GM23248 (cell line): ENCODE measurements at regions not wholly inside any gene's neighbourhood (a gene's known extent, or its start where the extent isn't known, plus 50 kb on each side); places are given as distances from the start of the nearest gene placed in this dataset.

Experiments used
- EZH2 ChIP-seq: fragments of 200-600 bp; sonication (generic); IDR thresholded peaks from 2 replicates; pipeline ENCODE4 v1.6.1; 2018; ENCODE audit warnings: antibody characterized with exemption, mild to moderate bottlenecking; ENCODE audit not compliant: insufficient read depth, poor library complexity, severe bottlenecking
- EZH2phosphoT487 ChIP-seq: fragments of 200-600 bp; sonication (generic); IDR thresholded peaks from 2 replicates; pipeline ENCODE4 v1.6.1; 2018; ENCODE audit warnings: antibody characterized with exemption, moderate library complexity, mild to moderate bottlenecking, low read depth; ENCODE audit not compliant: insufficient read depth

DNA sequence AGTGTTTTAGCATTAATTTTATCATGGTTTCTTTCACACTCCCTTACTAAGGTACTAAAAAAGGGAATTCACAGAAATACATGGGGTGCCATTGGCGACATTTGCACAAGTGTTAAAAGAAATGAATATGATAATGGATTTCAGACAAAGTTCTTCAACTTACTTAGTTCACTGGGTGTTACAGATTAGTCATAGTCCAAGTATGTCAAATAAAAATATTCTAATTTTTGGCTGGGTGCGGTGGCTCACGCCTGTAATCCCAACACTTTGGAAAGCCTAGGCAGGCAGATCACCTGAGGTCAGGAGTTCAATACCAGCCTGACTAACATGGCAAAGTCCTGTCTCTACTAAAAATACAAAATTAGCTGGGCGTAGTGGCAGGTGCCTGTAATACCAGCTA, 286.1 kb upstream of the TFAP2D start:
- TF ChIP-seq EZH2 (no peak), EZH2phosphoT487 (no peak)
